Cardiac fibroblast (primary cell): ENCODE measurements at regions not wholly inside any gene's neighbourhood (a gene's known extent, or its start where the extent isn't known, plus 50 kb on each side); places are given as distances from the start of the nearest gene placed in this dataset.

Source experiments
- DNase-seq, 2 donors: peaks; one replicate each; pipeline versions ENCODE4 v3.0.0 to v3.0.0-alpha.2; 2010; ENCODE audit warnings: low read depth in 2 of 2
- H3K4me3 ChIP-seq, 2 donors: replicated peaks in 1 of 2; 1 replicate in 1 of 2; 2 replicates in 1 of 2; pipeline ENCODE4 v1.5.1; 2011; ENCODE audit warnings: low read depth in 2 of 2, low read length in 2 of 2, mild to moderate bottlenecking in 2 of 2, moderate library complexity in 1 of 2
- TF ChIP-seq, protein P1 (sequence below): IDR thresholded peaks from one replicate; pipeline ENCODE4 v1.5.1; 2011; ENCODE audit warnings: low read depth, mild to moderate bottlenecking, low read length, inconsistent platforms

DNA sequence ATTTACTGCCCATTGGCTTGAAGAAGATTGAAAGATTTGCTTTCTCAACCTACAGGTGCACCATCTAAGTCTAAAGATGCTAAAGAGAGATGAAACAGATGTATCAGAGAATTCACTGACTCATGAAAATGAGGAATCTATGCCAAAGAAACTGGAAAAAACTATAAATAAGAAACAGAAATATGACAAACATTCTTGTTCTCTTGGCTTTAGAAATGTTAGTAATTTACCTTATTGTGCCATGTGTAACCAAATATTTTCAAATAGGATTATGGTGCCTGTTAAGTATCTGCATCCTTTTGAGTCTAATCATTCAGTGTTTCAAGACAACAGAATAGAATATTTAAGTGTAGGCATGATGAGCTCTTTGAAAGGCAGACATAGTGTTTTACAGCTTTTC, 271.5 kb downstream of the MEX3B start:
- TF ChIP-seq, protein P1, sequence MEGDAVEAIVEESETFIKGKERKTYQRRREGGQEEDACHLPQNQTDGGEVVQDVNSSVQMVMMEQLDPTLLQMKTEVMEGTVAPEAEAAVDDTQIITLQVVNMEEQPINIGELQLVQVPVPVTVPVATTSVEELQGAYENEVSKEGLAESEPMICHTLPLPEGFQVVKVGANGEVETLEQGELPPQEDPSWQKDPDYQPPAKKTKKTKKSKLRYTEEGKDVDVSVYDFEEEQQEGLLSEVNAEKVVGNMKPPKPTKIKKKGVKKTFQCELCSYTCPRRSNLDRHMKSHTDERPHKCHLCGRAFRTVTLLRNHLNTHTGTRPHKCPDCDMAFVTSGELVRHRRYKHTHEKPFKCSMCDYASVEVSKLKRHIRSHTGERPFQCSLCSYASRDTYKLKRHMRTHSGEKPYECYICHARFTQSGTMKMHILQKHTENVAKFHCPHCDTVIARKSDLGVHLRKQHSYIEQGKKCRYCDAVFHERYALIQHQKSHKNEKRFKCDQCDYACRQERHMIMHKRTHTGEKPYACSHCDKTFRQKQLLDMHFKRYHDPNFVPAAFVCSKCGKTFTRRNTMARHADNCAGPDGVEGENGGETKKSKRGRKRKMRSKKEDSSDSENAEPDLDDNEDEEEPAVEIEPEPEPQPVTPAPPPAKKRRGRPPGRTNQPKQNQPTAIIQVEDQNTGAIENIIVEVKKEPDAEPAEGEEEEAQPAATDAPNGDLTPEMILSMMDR, result no peak
- H3K4me3 ChIP-seq, result no peak overlapping the region
- no peak for DNase-seq

- TF ChIP-seq, protein P1, result no peak
- no peak overlapping the region for H3K4me3 ChIP-seq
These were observed 277.0 kb downstream of the MEX3B start for GRCh38 chr15:81768773-81769172.

GRCh38 chr15:81766829-81767475, 278.9 kb downstream of the MEX3B start:
- TF ChIP-seq, protein P1, result no peak
- H3K4me3 ChIP-seq, result no peak overlapping the region
- no peak for DNase-seq

More at GRCh38 chr15:81768773-81769172, 277.0 kb downstream of the MEX3B start:
- no peak for DNase-seq

DNA sequence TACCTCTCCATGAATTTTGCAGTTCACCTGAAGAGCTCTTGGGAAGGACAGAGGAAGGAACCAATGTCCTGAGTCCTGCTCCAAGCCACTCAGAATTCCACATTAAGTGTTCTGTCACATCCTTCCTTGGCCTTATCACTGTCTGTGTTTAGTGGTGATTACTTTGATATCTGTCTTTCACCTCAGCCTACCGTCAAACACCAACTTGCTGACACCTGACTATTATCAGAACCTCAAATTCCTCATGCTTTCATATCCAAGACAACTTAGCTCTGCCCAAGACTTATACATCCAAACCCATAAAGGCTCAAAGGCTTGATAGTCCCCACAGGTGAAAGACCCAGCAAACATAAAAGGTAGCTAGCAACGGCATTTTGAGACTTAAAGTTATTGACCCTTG, 280.0 kb downstream of the MEX3B start:
- no peak for DNase-seq

GRCh38 chr15:81763304-81763703, 282.5 kb downstream of the MEX3B start:
- TF ChIP-seq, protein P1, result no peak
- H3K4me3 ChIP-seq, result no peak overlapping the region
- DNase-seq, result no peak

More for the DNA sequence above, 280.0 kb downstream of the MEX3B start:
- TF ChIP-seq, protein P1, result no peak
- H3K4me3 ChIP-seq, result no peak overlapping the region

- DNase-seq, result no peak
- no peak overlapping the region for H3K4me3 ChIP-seq
- TF ChIP-seq, protein P1, result no peak
These were observed 285.1 kb downstream of the MEX3B start for GRCh38 chr15:81760686-81761085.

DNA sequence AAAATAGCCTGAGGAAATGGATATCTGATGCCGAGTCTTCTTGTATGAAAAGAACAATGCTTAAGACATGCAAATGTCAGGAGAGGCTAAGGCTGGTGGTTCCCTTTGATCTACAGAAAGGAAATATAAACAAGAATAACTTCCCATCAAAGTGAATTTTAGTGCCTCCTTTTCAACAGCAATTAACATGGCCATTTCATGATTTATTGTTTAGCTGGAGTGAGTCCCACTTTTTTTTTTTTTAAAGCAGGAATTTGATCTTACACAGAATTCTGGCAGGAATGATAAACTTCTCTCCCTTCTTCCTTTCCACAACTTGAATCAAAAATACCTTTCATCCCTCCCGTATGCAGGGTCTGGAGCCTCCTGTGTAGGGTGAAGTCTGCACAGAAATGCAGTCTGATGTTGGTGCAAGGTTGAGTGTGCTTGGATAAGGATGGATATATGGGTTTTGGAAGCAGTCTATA, 287.0 kb downstream of the MEX3B start:
- DNase-seq, result no peak
- no peak overlapping the region for H3K4me3 ChIP-seq
- TF ChIP-seq, protein P1, result no peak
